RWPE2 (cell line): ENCODE measurements at regions not wholly inside any gene's neighbourhood (a gene's known extent, or its start where the extent isn't known, plus 50 kb on each side); places are given as distances from the start of the nearest gene placed in this dataset.
"Not testable (repeated sequence)": the region's sequence is repeated elsewhere in the genome, so short reads cannot be mapped to it uniquely, and the experiment has no call there.

Experiments
- ATAC-seq: fragments of 200-7000 bp; cut with Tn5 transposase; 3 replicates; pipeline ENCODE4 v1.9.1; 2021; ENCODE audit warnings: low read depth
- DNase-seq: peaks from one replicate; pipeline ENCODE4 v3.0.0-alpha.2; 2020; ENCODE audit warnings: low spot score
- H3K27ac ChIP-seq: fragments of 450-650 bp; 2 replicates; pipeline ENCODE4 v1.5.1; 2017; ENCODE audit warnings: mild to moderate bottlenecking; ENCODE audit not compliant: poor library complexity, severe bottlenecking
- H3K27me3 ChIP-seq: fragments of 250-450 bp; sonication (Bioruptor Pico); 2 replicates; pipeline ENCODE4 v1.5.1; 2021; ENCODE audit warnings: mild to moderate bottlenecking, moderate library complexity; ENCODE audit not compliant: insufficient read depth, poor library complexity, severe bottlenecking
- H3K36me3 ChIP-seq: fragments of 250-450 bp; sonication (Bioruptor Pico); 2 replicates; pipeline ENCODE4 v1.5.1; 2020; ENCODE audit warnings: low read depth, mild to moderate bottlenecking, moderate library complexity
- H3K4me1 ChIP-seq: fragments of 250-450 bp; sonication (Bioruptor Pico); 2 replicates; pipeline ENCODE4 v1.5.1; 2021; ENCODE audit warnings: mild to moderate bottlenecking, moderate library complexity; ENCODE audit not compliant: insufficient read depth, poor library complexity, severe bottlenecking
- H3K4me3 ChIP-seq: fragments of 250-450 bp; sonication (Bioruptor Pico); 2 replicates; pipeline ENCODE4 v1.5.1; 2021; ENCODE audit warnings: mild to moderate bottlenecking, moderate library complexity; ENCODE audit not compliant: severe bottlenecking
- H3K9me3 ChIP-seq: fragments of 250-450 bp; sonication (Bioruptor Pico); 2 replicates; pipeline ENCODE4 v1.5.1; 2021; ENCODE audit warnings: mild to moderate bottlenecking, moderate library complexity; ENCODE audit not compliant: severe bottlenecking
- CTCF ChIP-seq: fragments of 450-650 bp; IDR thresholded peaks from one replicate; pipeline ENCODE4 v1.5.1; 2017; ENCODE audit warnings: mild to moderate bottlenecking, moderate library complexity; ENCODE audit not compliant: poor library complexity, severe bottlenecking

- Histone ChIP-seq H3K36me3 (no peaks in the 10 kb centered on the region), H3K27me3 (peaks cover 5% of the 10 kb centered on the region), H3K4me1 (no peaks in the 10 kb centered on the region), H3K4me3 (no peak overlapping the region), H3K27ac (no peak overlapping the region), H3K9me3 (no peaks in the 10 kb centered on the region)
- ATAC-seq = no peak
- TF ChIP-seq CTCF = no peak
- DNase-seq = no peak
Measured at GRCh38 chr9:95710446-95710845, 165.0 kb upstream of the ERCC6L2 start.

- Histone ChIP-seq H3K27me3 (no peaks in the 10 kb centered on the region), H3K27ac (no peak overlapping the region), H3K4me1 (no peaks in the 10 kb centered on the region), H3K9me3 (no peaks in the 10 kb centered on the region), H3K36me3 (no peaks in the 10 kb centered on the region), H3K4me3 (no peak overlapping the region)
- DNase-seq (no peak), ATAC-seq (no peak)
- TF ChIP-seq CTCF = no peak
Measured at GRCh38 chr9:95696701-95697100, 178.8 kb upstream of the ERCC6L2 start.

- no peak for TF ChIP-seq CTCF
- DNase-seq (no peak), ATAC-seq (no peak)
Measured at GRCh38 chr9:95691435-95691834, 174.7 kb upstream of the PTCH1 start.

GRCh38 chr9:95689669-95690068, 172.9 kb upstream of the PTCH1 start:
- H3K27ac ChIP-seq = no peak overlapping the region
- DNase-seq (no peak), ATAC-seq (no peak)
- no peak overlapping the region for H3K4me3 ChIP-seq
- no peaks in the 10 kb centered on the region for H3K9me3 ChIP-seq
- no peaks in the 10 kb centered on the region for H3K27me3 ChIP-seq
- no peak for TF ChIP-seq CTCF
- no peaks in the 10 kb centered on the region for H3K36me3 ChIP-seq
- H3K4me1 ChIP-seq = no peaks in the 10 kb centered on the region

More at GRCh38 chr9:95691435-95691834, 174.7 kb upstream of the PTCH1 start:
- Histone ChIP-seq H3K4me1 (no peaks in the 10 kb centered on the region), H3K36me3 (no peaks in the 10 kb centered on the region), H3K27ac (no peak overlapping the region), H3K27me3 (no peaks in the 10 kb centered on the region), H3K9me3 (no peaks in the 10 kb centered on the region), H3K4me3 (no peak overlapping the region)

- H3K4me3 ChIP-seq = no peak overlapping the region
- no peaks in the 10 kb centered on the region for H3K9me3 ChIP-seq
- H3K27ac ChIP-seq = no peak overlapping the region
- no peaks in the 10 kb centered on the region for H3K27me3 ChIP-seq
- no peaks in the 10 kb centered on the region for H3K36me3 ChIP-seq
- no peak for TF ChIP-seq CTCF
- no peaks in the 10 kb centered on the region for H3K4me1 ChIP-seq
- no peak for ATAC-seq
- DNase-seq = no peak
Measured at GRCh38 chr9:95684516-95684915, 167.7 kb upstream of the PTCH1 start.

GRCh38 chr9:95680306-95680705, 163.5 kb upstream of the PTCH1 start:
- ATAC-seq, H3K27ac ChIP-seq, H3K9me3 ChIP-seq, H3K27me3 ChIP-seq, H3K4me3 ChIP-seq, DNase-seq, H3K36me3 ChIP-seq, H3K4me1 ChIP-seq: not testable (repeated sequence)
